ENCODE measurements at regions not wholly inside any gene's neighbourhood (a gene's known extent, or its start where the extent isn't known, plus 50 kb on each side); places are given as distances from the start of the nearest gene placed in this dataset.

GRCh38 chr2:20126040-20126439 lies 74.6 kb upstream of the LAPTM4A start (continued):
- TF ChIP-seq CTCF (IDR thresholded peaks at IDR 0.05) (no peak), YY1 (IDR thresholded peaks at IDR 0.05; ENCODE audit: low read depth) (no peak)

DNA sequence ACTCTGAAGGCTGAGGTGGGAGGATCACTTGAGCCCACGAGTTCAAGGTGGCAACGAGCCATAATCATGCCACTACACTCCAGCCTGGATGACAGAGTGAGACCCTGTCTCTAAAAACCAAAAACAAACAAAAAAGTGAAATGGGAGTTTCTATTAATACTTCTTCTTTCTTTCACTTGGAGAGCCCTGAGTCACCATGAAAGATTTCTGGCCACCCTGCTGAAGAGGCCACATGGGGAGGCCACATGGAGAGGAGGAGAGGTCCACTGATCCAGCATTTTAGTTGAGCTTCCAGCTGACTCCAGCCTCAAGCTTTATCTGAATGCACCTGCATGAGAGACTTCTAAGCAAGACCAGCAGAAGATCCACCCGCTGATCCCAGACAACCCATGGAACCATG lies 74.2 kb upstream of the LAPTM4A start:
- H3F3A ChIP-seq (replicated peaks; ENCODE audit: insufficient read depth) = no peaks in the 10 kb centered on the region
- no peaks in the 10 kb centered on the region; a peak in 1 of 4 replicates for H3K4me1 ChIP-seq (ENCODE audit: control insufficient read depth in 1 of 2, insufficient read depth in 2 of 2, low read depth in 1 of 2, low read length in 1 of 2)
- no peaks in the 10 kb centered on the region for H4K20me1 ChIP-seq (ENCODE audit: insufficient read depth)
- no peaks in the 10 kb centered on the region for H3K9me3 ChIP-seq
- no peaks in the 10 kb centered on the region for H3K36me3 ChIP-seq (replicated peaks in 1 of 2; ENCODE audit: control insufficient read depth in 1 of 2, insufficient read depth in 2 of 2, low read length in 1 of 2)
- H3K9ac ChIP-seq = no peak overlapping the region
- no peak overlapping the region for H3K27ac ChIP-seq (ENCODE audit: low read depth in 2 of 2, low read length in 1 of 2)
- ChIA-PET CTCF (interaction anchor here (0.8 to 2.7 kb wide), 6 partner anchors 10 to 178 kb away, joined by 3 to 23 read pairs (median 4); no protein-coding TSS in a partner anchor), POLR2A (no interaction called here)
- H3K79me2 ChIP-seq (ENCODE audit: insufficient read depth) = no peaks in the 10 kb centered on the region
- 66% methylated on average over 3 of the region's 3 CpGs for WGBS (ENCODE audit: low lambda C conversion rate)
- TF ChIP-seq, protein P1, sequence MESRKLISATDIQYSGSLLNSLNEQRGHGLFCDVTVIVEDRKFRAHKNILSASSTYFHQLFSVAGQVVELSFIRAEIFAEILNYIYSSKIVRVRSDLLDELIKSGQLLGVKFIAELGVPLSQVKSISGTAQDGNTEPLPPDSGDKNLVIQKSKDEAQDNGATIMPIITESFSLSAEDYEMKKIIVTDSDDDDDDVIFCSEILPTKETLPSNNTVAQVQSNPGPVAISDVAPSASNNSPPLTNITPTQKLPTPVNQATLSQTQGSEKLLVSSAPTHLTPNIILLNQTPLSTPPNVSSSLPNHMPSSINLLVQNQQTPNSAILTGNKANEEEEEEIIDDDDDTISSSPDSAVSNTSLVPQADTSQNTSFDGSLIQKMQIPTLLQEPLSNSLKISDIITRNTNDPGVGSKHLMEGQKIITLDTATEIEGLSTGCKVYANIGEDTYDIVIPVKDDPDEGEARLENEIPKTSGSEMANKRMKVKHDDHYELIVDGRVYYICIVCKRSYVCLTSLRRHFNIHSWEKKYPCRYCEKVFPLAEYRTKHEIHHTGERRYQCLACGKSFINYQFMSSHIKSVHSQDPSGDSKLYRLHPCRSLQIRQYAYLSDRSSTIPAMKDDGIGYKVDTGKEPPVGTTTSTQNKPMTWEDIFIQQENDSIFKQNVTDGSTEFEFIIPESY (IDR thresholded peaks at IDR 0.05; ENCODE audit: borderline replicate concordance, low read depth) = no peak
- TF ChIP-seq FOSL2 (IDR thresholded peaks at IDR 0.05; ENCODE audit: borderline replicate concordance, low read depth) (no peak), TCF12 (IDR thresholded peaks at IDR 0.05) (no peak), USF2 (IDR thresholded peaks at IDR 0.05; ENCODE audit: borderline replicate concordance, low read depth, low read length) (no peak), POLR2AphosphoS5 (IDR thresholded peaks at IDR 0.05; ENCODE audit: low read depth, low read length) (no peak), CHD2 (IDR thresholded peaks at IDR 0.05; ENCODE audit: low read length, partially characterized antibody) (no peak), RCOR1 (IDR thresholded peaks at IDR 0.05; ENCODE audit: low read length) (no peak), SIN3A (IDR thresholded peaks at IDR 0.05; ENCODE audit: borderline replicate concordance, low read depth, low read length) (no peak), FOXM1 (IDR thresholded peaks at IDR 0.05; ENCODE audit: low read depth) (no peak), MEF2A (IDR thresholded peaks at IDR 0.05; ENCODE audit: borderline replicate concordance, low read depth) (no peak), SMC3 (IDR thresholded peaks at IDR 0.05; ENCODE audit: low read depth, low read length) (no peak)
- H3K27me3 ChIP-seq (ENCODE audit: insufficient read depth) = no peaks in the 10 kb centered on the region
- DNase-seq = no peak
- H2AFZ ChIP-seq (ENCODE audit: low read depth) = no peak overlapping the region
- no peak overlapping the region for H3K4me2 ChIP-seq
- no peaks in the 10 kb centered on the region for H3K9me2 ChIP-seq
- no peak overlapping the region for H3K4me3 ChIP-seq (ENCODE audit: low read depth in 2 of 2, low read length in 1 of 2)

All from SK-N-SH (cell line).